CD14-positive monocyte (primary cell): ENCODE measurements at regions not wholly inside any gene's neighbourhood (a gene's known extent, or its start where the extent isn't known, plus 50 kb on each side); places are given as distances from the start of the nearest gene placed in this dataset.

Experiments used
- DNase-seq, 3 donors: peaks; one replicate each; pipeline ENCODE4 v3.0.0-alpha.2; 2011 to 2022
- H2AFZ ChIP-seq: 2 replicates; pipeline ENCODE4 v1.6.0; 2012; ENCODE audit warnings: mild to moderate bottlenecking, low read depth, low read length, inconsistent platforms; ENCODE audit not compliant: insufficient read depth, poor library complexity, severe bottlenecking
- H3K27ac ChIP-seq, 2 donors: 1 replicate in 1 of 2; 2 replicates in 1 of 2; pipeline ENCODE4 v1.5.1; 2012 to 2013; ENCODE audit warnings: low read length in 2 of 2, control low read depth in 1 of 2, inconsistent platforms in 1 of 2, low read depth in 1 of 2, mild to moderate bottlenecking in 1 of 2
- H3K27me3 ChIP-seq, 2 donors: one replicate each; pipeline versions ENCODE4 v1.6.0 to v1.6.1; 2011 to 2013; ENCODE audit warnings: low read length in 2 of 2; ENCODE audit not compliant: control insufficient read depth in 2 of 2, insufficient read depth in 2 of 2
- H3K36me3 ChIP-seq, 2 donors: replicated peaks in 1 of 2; 1 replicate in 1 of 2; 2 replicates in 1 of 2; pipeline versions ENCODE4 v1.5.1 to v1.6.1; 2012 to 2013; ENCODE audit warnings: low read length in 2 of 2, control low read depth in 1 of 2, inconsistent platforms in 1 of 2, mild to moderate bottlenecking in 1 of 2; ENCODE audit not compliant: insufficient read depth in 2 of 2, control insufficient read depth in 1 of 2
- H3K4me1 ChIP-seq, 2 donors: 1 replicate in 1 of 2; 2 replicates in 1 of 2; pipeline versions ENCODE4 v1.5.1 to v1.6.1; 2012 to 2013; ENCODE audit warnings: low read length in 2 of 2, control low read depth in 1 of 2, inconsistent platforms in 1 of 2, mild to moderate bottlenecking in 1 of 2, moderate library complexity in 1 of 2; ENCODE audit not compliant: insufficient read depth in 2 of 2, control insufficient read depth in 1 of 2
- H3K4me2 ChIP-seq: replicated peaks from 2 replicates; pipeline ENCODE3; 2012; ENCODE audit warnings: low read length, moderate library complexity, mild to moderate bottlenecking; ENCODE audit not compliant: poor library complexity, severe bottlenecking; ENCODE audit errors: extremely low read depth
- H3K4me3 ChIP-seq, 3 experiments: fragments of 200-600 bp in 1 of 3; sonication (generic) in 1 of 3; replicated peaks in 1 of 3; 1 replicate in 2 of 3; 2 replicates in 1 of 3; pipeline ENCODE4 v1.5.1; 2011 to 2013; ENCODE audit warnings: low read length in 3 of 3, mild to moderate bottlenecking in 3 of 3, control low read depth in 2 of 3, low read depth in 2 of 3, inconsistent platforms in 1 of 3, moderate library complexity in 1 of 3
- H3K79me2 ChIP-seq: 2 replicates; pipeline ENCODE4 v1.6.0; 2012; ENCODE audit warnings: mild to moderate bottlenecking, control low read depth, inconsistent platforms, low read length, moderate library complexity; ENCODE audit not compliant: insufficient read depth
- H3K9ac ChIP-seq: 2 replicates; pipeline ENCODE4 v1.6.0; 2017; ENCODE audit warnings: low read length, mild to moderate bottlenecking; ENCODE audit not compliant: insufficient read depth, poor library complexity, severe bottlenecking
- H3K9me3 ChIP-seq, 2 donors: replicated peaks in 1 of 2; 1 replicate in 1 of 2; 2 replicates in 1 of 2; pipeline versions ENCODE4 v1.5.1 to v1.6.1; 2012 to 2013; ENCODE audit warnings: low read length in 2 of 2, control low read depth in 1 of 2; ENCODE audit not compliant: control insufficient read depth in 1 of 2, insufficient read depth in 1 of 2
- H4K20me1 ChIP-seq: 2 replicates; pipeline ENCODE4 v1.6.0; 2012; ENCODE audit warnings: mild to moderate bottlenecking, low read length, control low read depth, moderate library complexity; ENCODE audit not compliant: insufficient read depth
- H3K27ac Mint-ChIP-seq, 7 donors: one replicate each; pipeline ENCODE4 v1.8.0; 2020; ENCODE audit warnings: mild to moderate bottlenecking in 7 of 7, mixed read lengths in 7 of 7, moderate library complexity in 6 of 7, inconsistent platforms in 2 of 7
- H3K27me3 Mint-ChIP-seq, 3 donors: one replicate each; pipeline ENCODE4 v1.8.0; 2021 to 2022; ENCODE audit warnings: low read depth in 3 of 3, mild to moderate bottlenecking in 3 of 3, mixed read lengths in 3 of 3, moderate library complexity in 3 of 3, inconsistent platforms in 1 of 3
- H3K36me3 Mint-ChIP-seq, 2 donors: one replicate each; pipeline ENCODE4 v1.8.0; 2020; ENCODE audit warnings: mixed read lengths in 2 of 2, inconsistent platforms in 1 of 2, mild to moderate bottlenecking in 1 of 2
- H3K4me1 Mint-ChIP-seq: one replicate; pipeline ENCODE4 v1.8.0; 2020; ENCODE audit warnings: mild to moderate bottlenecking, mixed read lengths
- H3K4me3 Mint-ChIP-seq, 2 donors: one replicate each; pipeline ENCODE4 v1.8.0; 2020; ENCODE audit warnings: mild to moderate bottlenecking in 2 of 2, mixed read lengths in 2 of 2, moderate library complexity in 1 of 2
- H3K9me3 Mint-ChIP-seq, 7 donors: one replicate each; pipeline ENCODE4 v1.8.0; 2020 to 2022; ENCODE audit warnings: mixed read lengths in 7 of 7, mild to moderate bottlenecking in 6 of 7, moderate library complexity in 6 of 7, inconsistent platforms in 2 of 7
- intact Hi-C, 2 donors: fragments of 100-400 bp; cut with micrococcal nuclease; formaldehyde crosslinking; loops; one replicate each; pipeline versions ENCODE4 v1.15.0 to v1.15.1; 2023
- TF ChIP-seq, protein P1 (sequence below): fragments of 200-600 bp; IDR thresholded peaks from one replicate; pipeline ENCODE4 v1.8.0; 2022; ENCODE audit warnings: antibody characterized with exemption, mild to moderate bottlenecking

DNA sequence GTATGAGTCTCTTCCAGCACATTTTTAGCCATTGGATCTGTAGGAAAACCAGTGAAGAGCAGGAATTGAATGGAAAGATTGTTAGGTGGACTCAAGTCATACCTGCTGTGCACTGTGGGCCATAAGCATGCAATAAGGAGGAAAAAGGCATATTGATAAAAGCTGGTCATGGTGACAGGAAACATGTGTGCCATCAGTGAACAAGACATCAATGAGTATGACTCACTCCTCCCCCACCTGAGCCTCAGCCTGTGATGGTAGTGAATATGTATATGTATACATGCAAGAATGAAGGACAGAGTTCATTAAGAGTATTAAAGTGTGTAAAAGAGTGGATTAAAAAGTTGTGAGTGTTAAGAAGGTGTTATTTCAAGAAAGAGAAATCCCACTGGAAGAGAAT lies 164.5 kb downstream of the TMEM38B start:
- Mint-ChIP-seq H3K36me3 (no peaks in the 10 kb centered on the region), H3K4me3 (peak overlapping the region; percentile 66 to 77), H3K4me1 (peaks cover 16% of the 10 kb centered on the region), H3K9me3 (peaks cover 0 to 5% (median 0%) of the 10 kb centered on the region in 7 donors), H3K27ac (peak overlapping the region in 4 of 7 donors; percentile 32 to 86 (median 74)), H3K27me3 (peaks cover 3 to 4% (median 3%) of the 10 kb centered on the region in 3 donors)
- Histone ChIP-seq H4K20me1 (no peaks in the 10 kb centered on the region), H3K79me2 (no peaks in the 10 kb centered on the region), H3K4me3 (no peak overlapping the region), H3K27ac (no peak overlapping the region), H3K9me3 (no peaks in the 10 kb centered on the region), H3K9ac (no peak overlapping the region), H3K4me2 (peak overlapping the region; percentile 47), H3K27me3 (no peaks in the 10 kb centered on the region), H3K4me1 (peaks cover 0 to 9% of the 10 kb centered on the region in 2 donors), H2AFZ (no peak overlapping the region), H3K36me3 (no peaks in the 10 kb centered on the region)
- DNase-seq: no peak
- intact Hi-C loops: loop anchor here in 1 of 2 donors (10.0 kb wide), 1 partner anchor 56 kb away; no protein-coding TSS in a partner anchor
- TF ChIP-seq, protein P1, sequence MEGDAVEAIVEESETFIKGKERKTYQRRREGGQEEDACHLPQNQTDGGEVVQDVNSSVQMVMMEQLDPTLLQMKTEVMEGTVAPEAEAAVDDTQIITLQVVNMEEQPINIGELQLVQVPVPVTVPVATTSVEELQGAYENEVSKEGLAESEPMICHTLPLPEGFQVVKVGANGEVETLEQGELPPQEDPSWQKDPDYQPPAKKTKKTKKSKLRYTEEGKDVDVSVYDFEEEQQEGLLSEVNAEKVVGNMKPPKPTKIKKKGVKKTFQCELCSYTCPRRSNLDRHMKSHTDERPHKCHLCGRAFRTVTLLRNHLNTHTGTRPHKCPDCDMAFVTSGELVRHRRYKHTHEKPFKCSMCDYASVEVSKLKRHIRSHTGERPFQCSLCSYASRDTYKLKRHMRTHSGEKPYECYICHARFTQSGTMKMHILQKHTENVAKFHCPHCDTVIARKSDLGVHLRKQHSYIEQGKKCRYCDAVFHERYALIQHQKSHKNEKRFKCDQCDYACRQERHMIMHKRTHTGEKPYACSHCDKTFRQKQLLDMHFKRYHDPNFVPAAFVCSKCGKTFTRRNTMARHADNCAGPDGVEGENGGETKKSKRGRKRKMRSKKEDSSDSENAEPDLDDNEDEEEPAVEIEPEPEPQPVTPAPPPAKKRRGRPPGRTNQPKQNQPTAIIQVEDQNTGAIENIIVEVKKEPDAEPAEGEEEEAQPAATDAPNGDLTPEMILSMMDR: no peak

DNA sequence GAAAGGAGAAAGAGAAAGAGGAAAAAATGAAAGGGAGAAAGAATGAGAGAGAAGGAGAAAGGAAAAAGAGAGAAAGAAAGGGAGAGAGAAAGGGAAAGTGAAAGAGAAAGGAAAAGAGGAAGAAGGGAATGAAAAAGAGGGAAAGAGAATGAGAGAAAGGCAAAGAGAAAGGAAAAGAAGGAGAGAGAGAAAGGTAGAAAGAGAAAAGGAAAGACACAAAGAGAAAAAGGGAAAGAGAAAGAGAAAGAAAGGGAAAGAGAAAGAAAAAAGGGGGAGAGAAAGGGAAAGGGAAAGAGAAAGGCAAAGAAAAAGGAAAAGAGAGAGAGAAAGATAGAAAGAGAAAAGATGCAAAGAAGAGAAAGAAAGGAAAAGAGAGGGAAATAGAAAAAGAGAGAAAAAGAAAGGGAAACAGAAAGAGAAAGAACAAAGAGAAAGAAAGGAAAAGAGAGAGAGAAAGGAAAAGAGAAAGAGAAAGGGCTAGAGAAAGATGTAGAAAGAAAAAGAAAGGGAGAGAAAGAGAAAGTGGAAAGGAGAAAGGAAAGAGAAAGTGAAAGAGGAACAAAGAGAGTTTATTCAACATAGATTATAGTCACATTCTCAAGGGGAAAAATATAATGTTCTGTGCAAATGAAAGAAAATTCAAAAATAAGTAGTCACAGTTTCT lies 165.2 kb downstream of the TMEM38B start:
- Histone ChIP-seq H4K20me1 (no peaks in the 10 kb centered on the region), H3K27me3 (no peaks in the 10 kb centered on the region), H3K9me3 (no peaks in the 10 kb centered on the region), H3K9ac (no peak overlapping the region), H3K4me2 (peak overlapping the region; percentile 47), H3K79me2 (no peaks in the 10 kb centered on the region), H3K36me3 (no peaks in the 10 kb centered on the region), H3K4me3 (peak overlapping the region; percentile 4 to 34 (median 14)), H3K4me1 (peaks cover 0 to 9% of the 10 kb centered on the region in 2 donors), H2AFZ (no peak overlapping the region), H3K27ac (peak overlapping the region in 1 of 2 donors; percentile 18)
- Mint-ChIP-seq H3K4me1 (peaks cover 16% of the 10 kb centered on the region), H3K4me3 (peak overlapping the region; percentile 66 to 77), H3K27ac (peak overlapping the region in 6 of 7 donors; percentile 31 to 86 (median 72)), H3K27me3 (peaks cover 3 to 5% (median 4%) of the 10 kb centered on the region in 3 donors), H3K36me3 (no peaks in the 10 kb centered on the region), H3K9me3 (peaks cover 0 to 5% (median 0%) of the 10 kb centered on the region in 7 donors)
- intact Hi-C loops: loop anchor here in 1 of 2 donors (10.0 kb wide), 1 partner anchor 55 kb away; no protein-coding TSS in a partner anchor
- DNase-seq: peak in 1 of 3 donors; percentile 21
- TF ChIP-seq, protein P1: peak; percentile 29
